C4-2B (cell line): ENCODE measurements at regions not wholly inside any gene's neighbourhood (a gene's known extent, or its start where the extent isn't known, plus 50 kb on each side); places are given as distances from the start of the nearest gene placed in this dataset.

Experiments used
- CTCF ChIP-seq: fragments of 450-650 bp; conservative IDR thresholded peaks from 2 replicates; pipeline ENCODE4 v1.5.1; 2017; ENCODE audit warnings: mild to moderate bottlenecking
- ZFX ChIP-seq: fragments of 450-650 bp; IDR thresholded peaks from 2 replicates; pipeline ENCODE4 v1.6.1; 2017

GRCh38 chr13:72029981-72030380 is 163.0 kb upstream of the DACH1 start:
- TF ChIP-seq CTCF (no peak), ZFX (no peak)
